Duodenal mucosa (tissue), 2 donors: ENCODE measurements at regions not wholly inside any gene's neighbourhood (a gene's known extent, or its start where the extent isn't known, plus 50 kb on each side); places are given as distances from the start of the nearest gene placed in this dataset.

Experiments used
- H3K27ac ChIP-seq: one replicate; pipeline ENCODE4 v1.7.0; 2013; ENCODE audit warnings: low read depth, low read length
- H3K27me3 ChIP-seq, 2 donors: one replicate each; pipeline ENCODE4 v1.7.0; 2013; ENCODE audit warnings: low read length in 2 of 2, control low read depth in 1 of 2; ENCODE audit not compliant: insufficient read depth in 2 of 2, control insufficient read depth in 1 of 2
- H3K36me3 ChIP-seq, 2 donors: one replicate each; pipeline ENCODE4 v1.7.0; 2013; ENCODE audit warnings: low read length in 2 of 2, control low read depth in 1 of 2; ENCODE audit not compliant: insufficient read depth in 2 of 2, control insufficient read depth in 1 of 2
- H3K4me1 ChIP-seq, 2 donors: one replicate each; pipeline ENCODE4 v1.7.0; 2013; ENCODE audit warnings: low read length in 2 of 2, control low read depth in 1 of 2; ENCODE audit not compliant: insufficient read depth in 2 of 2, control insufficient read depth in 1 of 2
- H3K4me3 ChIP-seq, 2 donors: one replicate each; pipeline ENCODE4 v1.7.0; 2013; ENCODE audit warnings: low read length in 2 of 2, low read depth in 1 of 2
- H3K9ac ChIP-seq, 2 donors: one replicate each; pipeline ENCODE4 v1.7.0; 2013; ENCODE audit warnings: low read length in 2 of 2, low read depth in 1 of 2
- H3K9me3 ChIP-seq, 2 donors: one replicate each; pipeline ENCODE4 v1.7.0; 2013; ENCODE audit warnings: low read length in 2 of 2, control low read depth in 1 of 2; ENCODE audit not compliant: control insufficient read depth in 1 of 2

DNA sequence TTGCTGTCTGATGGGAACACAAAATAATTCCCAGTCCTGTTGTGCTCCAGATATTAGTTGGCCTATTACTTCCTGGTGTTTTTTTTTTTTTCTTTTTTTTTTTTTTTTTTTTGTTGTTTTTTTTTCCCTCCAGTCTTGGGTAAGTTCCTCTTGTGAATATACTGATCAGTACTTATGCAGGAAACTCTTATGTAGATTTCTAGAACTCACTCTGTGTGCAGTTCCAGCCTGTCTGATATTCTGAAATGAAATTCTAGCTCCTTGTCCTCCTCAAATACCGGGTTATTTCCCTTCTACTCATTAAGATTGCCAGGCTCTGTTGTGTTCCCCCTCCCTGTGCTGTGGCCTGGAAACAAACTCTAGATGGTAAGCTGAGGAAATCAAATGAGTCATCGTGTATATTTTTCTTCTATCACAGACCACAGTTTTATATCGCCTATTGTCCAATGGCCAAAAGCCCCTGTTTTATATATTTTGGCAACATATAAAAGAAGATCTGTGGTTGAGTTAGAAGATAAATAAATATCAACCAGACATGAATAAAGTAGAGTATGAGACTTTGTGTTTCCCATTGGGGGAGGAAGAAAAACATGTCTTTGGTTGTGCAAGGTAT lies 124.3 kb upstream of the UGT8 start:
- Histone ChIP-seq H3K36me3 (no peaks in the 10 kb centered on the region), H3K4me1 (no peaks in the 10 kb centered on the region), H3K9ac (no peak overlapping the region), H3K27ac (no peak overlapping the region), H3K27me3 (no peaks in the 10 kb centered on the region), H3K9me3 (no peaks in the 10 kb centered on the region), H3K4me3 (no peak overlapping the region)

DNA sequence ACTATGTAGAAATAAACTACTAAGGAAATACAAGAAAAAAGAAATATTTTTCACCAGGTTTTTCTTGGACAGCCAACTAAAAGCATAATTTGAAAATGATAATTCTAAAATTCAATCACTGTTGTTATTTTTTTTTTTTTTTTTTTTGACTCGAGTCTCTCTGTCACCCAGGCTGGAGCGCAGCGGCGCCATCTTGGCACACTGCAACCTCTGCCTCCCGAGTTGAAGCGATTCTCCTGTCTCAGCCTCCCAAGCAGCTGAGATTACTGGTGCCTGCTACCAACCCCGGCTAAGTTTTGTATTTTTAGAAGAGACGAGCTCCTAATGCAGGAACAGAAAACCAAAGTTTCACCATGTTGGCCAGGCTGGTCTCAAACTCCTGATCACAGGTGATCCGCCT lies 122.3 kb upstream of the UGT8 start:
- Histone ChIP-seq H3K9me3 (no peaks in the 10 kb centered on the region), H3K27me3 (no peaks in the 10 kb centered on the region), H3K36me3 (no peaks in the 10 kb centered on the region), H3K9ac (no peak overlapping the region), H3K27ac (no peak overlapping the region), H3K4me3 (no peak overlapping the region), H3K4me1 (no peaks in the 10 kb centered on the region)

DNA sequence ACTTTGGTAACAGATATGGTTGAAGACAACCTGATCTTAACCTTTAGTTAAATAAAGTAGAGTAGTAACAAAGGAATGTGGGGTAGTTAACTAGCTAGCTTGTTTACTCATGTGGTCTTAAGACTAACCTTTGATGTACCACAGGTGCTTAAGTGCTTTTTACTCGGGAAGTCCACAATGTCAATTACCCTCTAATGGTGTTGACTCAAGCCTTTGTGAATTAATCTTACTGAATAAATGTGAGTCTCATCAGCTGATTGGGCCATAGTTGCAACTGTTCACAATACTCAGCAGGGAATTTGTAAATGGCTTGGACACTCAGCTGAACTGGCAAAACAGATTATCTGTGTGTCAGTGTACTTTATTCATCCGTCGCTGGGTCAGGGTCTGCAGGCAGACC lies 119.0 kb upstream of the UGT8 start:
- H3K9me3 ChIP-seq, result no peaks in the 10 kb centered on the region
- H3K4me3 ChIP-seq, result no peak overlapping the region
- no peak overlapping the region for H3K9ac ChIP-seq
- H3K4me1 ChIP-seq, result no peaks in the 10 kb centered on the region
- H3K27ac ChIP-seq, result no peak overlapping the region
- H3K27me3 ChIP-seq, result no peaks in the 10 kb centered on the region
- no peaks in the 10 kb centered on the region for H3K36me3 ChIP-seq

DNA sequence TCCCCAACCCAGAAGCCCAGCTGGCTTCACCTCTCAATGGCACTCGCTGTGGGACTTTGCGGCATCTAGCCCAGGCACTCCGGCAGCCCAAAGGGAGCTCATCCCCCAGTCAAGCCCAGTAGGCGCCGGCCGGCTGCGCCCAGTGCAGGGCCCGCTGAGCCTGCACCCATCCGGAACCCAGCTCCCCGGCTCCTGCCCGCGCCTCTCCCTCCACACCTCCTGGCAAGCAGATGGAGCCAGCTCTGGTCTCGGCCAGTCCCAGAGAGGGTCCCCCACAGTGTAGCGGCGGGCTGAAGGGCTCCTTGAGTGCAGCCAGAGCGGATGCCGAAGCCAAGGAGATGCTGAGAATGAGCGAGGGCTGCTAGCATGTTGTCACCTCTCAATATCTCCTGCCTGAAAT lies 116.8 kb upstream of the UGT8 start:
- no peaks in the 10 kb centered on the region for H3K9me3 ChIP-seq
- H3K4me3 ChIP-seq, result no peak overlapping the region
- H3K36me3 ChIP-seq, result no peaks in the 10 kb centered on the region
- no peaks in the 10 kb centered on the region for H3K27me3 ChIP-seq
- no peak overlapping the region for H3K9ac ChIP-seq
- no peaks in the 10 kb centered on the region for H3K4me1 ChIP-seq
- H3K27ac ChIP-seq, result no peak overlapping the region

DNA sequence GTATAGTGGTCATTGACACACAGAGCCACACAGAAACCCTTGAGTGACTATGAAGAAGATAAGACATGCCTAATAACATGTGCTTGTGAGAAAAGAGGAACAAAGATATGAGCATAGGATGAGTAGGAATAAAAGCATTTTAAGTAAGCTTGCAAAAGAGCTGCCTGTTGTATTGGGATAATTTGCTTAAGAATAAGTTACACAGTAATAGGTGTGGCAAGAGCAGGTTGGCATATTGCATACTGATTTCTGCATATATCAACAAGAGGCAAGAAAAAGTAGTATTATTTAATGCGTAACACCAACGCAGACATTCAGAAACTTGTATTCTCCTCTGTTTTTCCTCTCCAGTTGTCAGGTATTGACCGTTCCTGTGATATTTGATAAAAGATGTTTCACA lies 111.5 kb upstream of the UGT8 start:
- Histone ChIP-seq H3K9ac (no peak overlapping the region), H3K27ac (no peak overlapping the region), H3K9me3 (no peaks in the 10 kb centered on the region), H3K27me3 (no peaks in the 10 kb centered on the region), H3K4me1 (no peaks in the 10 kb centered on the region), H3K36me3 (no peaks in the 10 kb centered on the region), H3K4me3 (no peak overlapping the region)

DNA sequence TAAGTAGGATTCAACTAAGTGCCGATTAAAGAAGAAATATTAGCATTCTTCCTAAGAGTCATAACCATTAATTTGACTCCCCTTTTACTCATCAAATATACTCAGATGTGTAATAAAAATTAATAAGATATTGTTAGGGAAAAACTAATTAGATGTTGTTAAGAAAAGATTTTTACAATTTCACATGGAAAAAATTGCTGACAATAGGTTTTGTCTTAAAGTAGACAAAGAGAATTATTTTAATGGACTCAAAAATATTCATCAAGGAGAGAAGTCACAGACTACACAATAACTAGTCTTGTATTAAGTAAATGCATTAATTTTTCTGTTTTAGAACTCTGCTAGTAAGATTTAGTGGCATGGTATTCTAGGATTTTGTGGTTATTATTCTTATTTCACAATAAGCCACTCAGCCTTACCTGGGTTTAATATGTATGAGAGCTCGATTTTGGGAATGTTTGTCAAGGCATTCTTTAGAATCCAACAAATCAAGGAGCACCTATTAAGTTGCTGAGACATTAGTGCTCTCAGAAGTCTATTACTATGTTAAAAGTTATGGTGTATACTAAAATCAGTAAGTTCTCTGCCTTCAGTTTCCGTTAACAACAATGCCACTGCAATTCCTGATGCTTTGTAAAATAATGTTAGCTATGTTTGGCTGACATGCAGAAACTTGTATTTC lies 110.2 kb upstream of the UGT8 start:
- Histone ChIP-seq H3K4me1 (no peaks in the 10 kb centered on the region), H3K9me3 (no peaks in the 10 kb centered on the region), H3K27ac (no peak overlapping the region), H3K9ac (no peak overlapping the region), H3K4me3 (no peak overlapping the region), H3K36me3 (no peaks in the 10 kb centered on the region), H3K27me3 (no peaks in the 10 kb centered on the region)

DNA sequence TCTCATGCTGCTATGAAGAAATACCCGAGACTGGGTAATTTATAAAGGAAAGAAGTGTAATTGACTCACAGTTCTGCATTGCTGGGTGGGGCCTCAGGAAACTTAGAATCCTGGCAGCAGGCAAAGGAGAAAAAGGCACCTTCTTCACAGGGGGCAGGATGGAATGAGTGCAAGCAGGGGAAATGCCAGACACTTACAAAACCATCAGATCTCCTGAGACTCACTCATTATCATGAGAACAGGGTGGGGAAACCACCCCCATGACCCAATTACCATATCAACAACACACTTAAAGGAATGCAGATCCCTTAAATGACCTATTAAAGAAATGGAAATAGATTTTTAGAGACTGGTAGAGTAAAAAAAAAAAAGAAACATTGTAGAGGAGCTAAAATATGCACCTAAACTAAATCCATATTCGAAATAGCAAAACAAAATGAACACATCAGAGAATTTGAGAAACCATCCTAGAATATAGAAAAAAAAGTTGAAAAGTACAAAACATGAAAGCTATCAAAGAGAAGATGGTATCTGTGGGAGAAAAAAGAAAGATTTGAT lies 104.3 kb upstream of the UGT8 start:
- H3K27me3 ChIP-seq, result no peaks in the 10 kb centered on the region
- H3K36me3 ChIP-seq, result no peaks in the 10 kb centered on the region
- H3K27ac ChIP-seq, result no peak overlapping the region
- no peak overlapping the region for H3K9ac ChIP-seq
- H3K9me3 ChIP-seq, result no peaks in the 10 kb centered on the region
- no peaks in the 10 kb centered on the region for H3K4me1 ChIP-seq
- no peak overlapping the region for H3K4me3 ChIP-seq

DNA sequence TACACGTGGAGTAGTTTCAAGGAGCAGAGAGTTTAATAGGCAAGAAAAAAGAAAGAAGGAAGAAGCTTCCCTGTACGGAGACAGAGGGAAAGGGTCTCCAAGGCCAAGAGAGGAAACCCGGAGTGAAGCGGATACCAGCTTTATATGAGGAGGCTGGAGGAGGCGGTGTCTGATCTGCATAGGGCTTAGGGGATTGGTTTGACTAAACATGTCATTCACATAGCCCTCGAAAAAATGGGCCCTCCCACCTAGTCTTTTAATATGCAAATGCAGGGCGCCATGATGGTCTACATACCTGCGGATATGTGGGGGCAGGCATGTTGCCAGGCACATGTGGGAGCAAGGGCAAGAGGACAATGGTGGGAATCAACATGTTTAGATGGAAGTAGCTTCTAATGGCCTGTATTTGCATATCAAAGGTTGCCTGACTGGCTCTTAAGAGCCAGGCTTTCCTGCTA lies 103.1 kb upstream of the UGT8 start:
- Histone ChIP-seq H3K4me3 (no peak overlapping the region), H3K27me3 (no peaks in the 10 kb centered on the region), H3K4me1 (no peaks in the 10 kb centered on the region), H3K36me3 (no peaks in the 10 kb centered on the region), H3K9ac (no peak overlapping the region), H3K9me3 (no peaks in the 10 kb centered on the region), H3K27ac (no peak overlapping the region)

DNA sequence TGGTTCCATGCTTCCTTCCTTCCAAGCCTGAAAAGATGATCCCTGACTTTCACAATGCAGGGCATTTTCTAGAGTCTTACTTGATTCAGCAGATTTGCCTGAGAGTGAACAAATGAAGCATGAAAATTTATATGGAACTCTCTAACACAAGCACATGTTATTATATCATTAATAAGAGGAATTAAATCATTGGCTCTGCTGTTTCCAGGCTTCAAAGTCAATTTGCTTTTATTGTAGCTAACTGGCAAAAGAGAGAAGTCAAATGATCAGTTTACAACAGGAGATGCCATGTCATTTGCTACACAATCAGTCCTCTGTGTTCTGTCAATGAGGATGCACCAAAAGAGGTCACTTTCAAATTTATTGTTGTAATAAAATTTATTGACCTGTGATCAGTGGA lies 101.5 kb upstream of the UGT8 start:
- no peak overlapping the region for H3K27ac ChIP-seq
- no peaks in the 10 kb centered on the region for H3K36me3 ChIP-seq
- H3K27me3 ChIP-seq, result no peaks in the 10 kb centered on the region
- H3K9me3 ChIP-seq, result no peaks in the 10 kb centered on the region
- no peaks in the 10 kb centered on the region for H3K4me1 ChIP-seq
- H3K9ac ChIP-seq, result no peak overlapping the region
- no peak overlapping the region for H3K4me3 ChIP-seq

DNA sequence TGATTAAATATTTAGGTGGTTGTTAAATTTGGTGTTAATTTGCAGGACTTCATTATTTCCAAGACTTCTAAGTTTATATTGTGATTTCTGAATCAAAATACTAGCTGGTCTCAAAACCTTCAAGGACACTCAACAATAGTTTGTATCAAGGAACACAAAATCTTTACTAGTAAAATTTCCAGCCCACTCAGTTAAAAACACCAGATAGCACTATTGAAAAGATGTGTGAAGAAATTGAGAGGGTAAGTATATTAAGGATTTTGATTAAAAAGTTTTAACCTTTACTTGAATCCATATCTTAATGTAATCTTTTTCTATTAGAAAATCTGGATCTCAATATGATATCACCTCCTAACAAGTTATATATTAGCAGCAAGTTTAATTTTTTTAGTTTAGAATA lies 89.3 kb upstream of the UGT8 start:
- H3K9me3 ChIP-seq, result no peaks in the 10 kb centered on the region
- peaks cover 16 to 18% of the 10 kb centered on the region in 2 donors for H3K4me1 ChIP-seq
- H3K27ac ChIP-seq, result no peak overlapping the region
- H3K9ac ChIP-seq, result no peak overlapping the region
- H3K36me3 ChIP-seq, result no peaks in the 10 kb centered on the region
- H3K4me3 ChIP-seq, result no peak overlapping the region
- no peaks in the 10 kb centered on the region for H3K27me3 ChIP-seq
